ACHN (cell line): ENCODE measurements at regions not wholly inside any gene's neighbourhood (a gene's known extent, or its start where the extent isn't known, plus 50 kb on each side); places are given as distances from the start of the nearest gene placed in this dataset.
A peak's percentile ranks its signal among the peaks of the same experiment; 100 is the strongest.

Experiments
- DNase-seq: peaks from one replicate; pipeline ENCODE4 v3.0.0-alpha.2; 2015
- in situ Hi-C: cut with HindIII; loops from 2 replicates; pipeline ENCODE4 v1.10.0; 2017; ENCODE audit warnings: low sequenced_read_pairs, low pct_ligation_motif_present, low pct_unique_long_range_greater_than_20kb

DNA sequence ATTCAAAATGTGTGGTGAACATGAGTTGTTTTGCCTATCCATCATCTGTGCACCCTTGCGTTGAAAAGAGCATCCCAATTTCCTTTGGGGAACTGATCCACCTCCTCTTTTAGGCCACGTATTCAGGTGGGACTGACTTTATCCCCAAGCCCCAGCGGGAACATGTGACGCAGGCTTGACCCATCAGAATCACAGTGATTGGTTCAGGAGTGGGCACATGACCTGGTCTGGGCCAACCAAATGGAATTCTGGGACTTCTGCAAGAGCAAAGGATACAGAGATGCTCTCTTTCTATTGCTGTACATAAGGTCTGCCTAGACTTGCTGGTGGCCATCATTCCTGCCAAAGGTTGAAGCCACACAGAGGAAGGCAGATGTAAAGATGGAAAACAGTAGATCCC is 158.9 kb downstream of the IRX5 start:
- DNase-seq: no peak
- in situ Hi-C loops: no loop called here

- no peak for DNase-seq
- in situ Hi-C loops: no loop called here
Observed at GRCh38 chr16:55091213-55091870, 160.7 kb downstream of the IRX5 start.

- no peak for DNase-seq
- in situ Hi-C loops: no loop called here
Observed at GRCh38 chr16:55091871-55092230, 161.2 kb downstream of the IRX5 start.

GRCh38 chr16:55100100-55100499 is 169.4 kb downstream of the IRX5 start:
- in situ Hi-C loops: no loop called here
- DNase-seq: no peak

GRCh38 chr16:55101026-55101425 is 170.4 kb downstream of the IRX5 start:
- in situ Hi-C loops: no loop called here
- no peak for DNase-seq

DNA sequence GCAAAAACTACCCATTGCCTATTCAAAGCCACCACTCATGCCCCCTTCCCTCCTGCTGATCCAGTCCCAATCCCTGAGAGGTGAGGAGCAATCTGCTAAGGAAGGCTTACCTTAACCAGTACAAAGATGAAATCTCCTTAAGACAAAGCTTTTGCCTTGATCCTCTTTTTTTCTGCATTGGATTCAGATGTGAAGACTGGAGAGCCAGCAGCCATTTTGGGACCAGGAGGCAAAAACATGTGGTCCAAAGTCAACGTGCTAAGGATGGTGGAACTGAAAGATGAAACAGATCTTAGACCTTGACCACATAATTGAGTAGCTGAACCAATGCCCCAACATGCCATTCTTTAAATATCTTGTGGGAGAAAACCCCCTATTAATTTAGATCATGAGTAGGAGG is 171.4 kb downstream of the IRX5 start:
- in situ Hi-C loops: no loop called here
- no peak for DNase-seq

DNA sequence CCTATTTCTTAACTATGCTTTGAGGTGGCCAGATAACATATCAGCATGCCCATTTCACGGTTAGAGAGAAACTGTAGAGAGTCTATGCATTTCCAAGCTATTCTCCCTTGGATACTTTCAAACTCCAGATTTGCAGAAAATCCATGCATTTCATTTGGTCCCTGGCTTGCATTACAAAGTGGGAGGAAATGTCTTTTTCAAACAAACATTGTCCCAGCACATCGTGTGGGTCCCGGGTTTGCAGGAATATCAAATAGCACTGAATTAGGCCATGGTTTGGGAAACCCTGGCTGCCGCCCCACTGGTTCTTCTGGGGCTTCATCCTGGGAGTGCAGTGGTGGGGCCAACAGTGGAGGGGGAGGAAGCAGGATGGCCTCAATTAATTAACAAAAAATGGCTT is 171.9 kb downstream of the IRX5 start:
- in situ Hi-C loops: no loop called here
- DNase-seq: no peak

- in situ Hi-C loops: no loop called here
- no peak for DNase-seq
Observed at GRCh38 chr16:55107851-55108250, 177.2 kb downstream of the IRX5 start.

GRCh38 chr16:55113210-55113609 is 182.5 kb downstream of the IRX5 start:
- no peak for DNase-seq
- in situ Hi-C loops: no loop called here

GRCh38 chr16:55115506-55115905 is 184.8 kb downstream of the IRX5 start:
- in situ Hi-C loops: no loop called here
- DNase-seq: no peak

GRCh38 chr16:55116165-55116920 is 185.7 kb downstream of the IRX5 start:
- in situ Hi-C loops: no loop called here
- peak; percentile 22 for DNase-seq

- no peak for DNase-seq
- in situ Hi-C loops: no loop called here
Observed at GRCh38 chr16:55118701-55119260, 188.1 kb downstream of the IRX5 start.

DNA sequence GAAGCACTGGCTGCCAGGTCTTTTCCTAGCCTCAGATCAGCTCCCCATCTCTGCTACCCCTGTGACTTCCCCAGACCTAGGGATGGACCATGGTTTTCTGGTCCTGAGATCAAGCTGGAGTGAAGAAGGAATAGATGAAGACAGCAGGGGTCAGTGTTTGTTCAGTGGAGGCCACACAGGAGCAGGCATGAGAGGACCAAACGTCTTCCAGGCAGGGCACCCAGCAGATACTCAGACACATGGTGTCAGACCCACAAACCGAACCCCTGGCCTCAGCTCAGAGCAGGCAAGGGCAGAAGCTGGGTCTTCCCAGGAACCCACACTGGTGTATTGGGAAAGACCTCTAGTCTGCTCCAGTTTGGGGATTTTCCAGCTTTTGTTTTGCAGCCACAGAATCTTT is 189.7 kb downstream of the IRX5 start:
- DNase-seq: no peak
- in situ Hi-C loops: no loop called here

DNA sequence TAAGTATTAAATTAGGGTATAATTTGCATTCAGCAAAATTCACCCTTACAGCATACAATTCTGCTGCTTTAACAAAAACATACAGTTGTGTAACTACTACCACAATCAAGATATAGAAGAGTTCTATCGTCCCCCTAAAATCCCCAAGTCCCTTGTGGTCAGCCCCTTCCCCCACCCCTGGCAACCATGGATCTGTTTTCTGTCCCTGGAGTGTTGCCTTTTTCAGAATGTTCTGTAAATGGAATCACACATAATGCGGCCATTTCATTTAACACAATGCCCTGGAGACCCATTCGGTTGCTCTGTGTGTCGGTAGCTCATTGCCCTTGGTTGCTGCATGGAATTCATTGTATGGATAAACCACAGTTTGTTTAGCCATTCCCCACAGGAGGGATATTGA is 190.2 kb downstream of the IRX5 start:
- in situ Hi-C loops: no loop called here
- no peak for DNase-seq

GRCh38 chr16:55123652-55124051 is 193.0 kb downstream of the IRX5 start:
- no peak for DNase-seq
- in situ Hi-C loops: no loop called here

- in situ Hi-C loops: no loop called here
Observed at GRCh38 chr16:55125818-55126385, 195.2 kb downstream of the IRX5 start.

GRCh38 chr16:55126456-55126855 is 195.8 kb downstream of the IRX5 start:
- in situ Hi-C loops: no loop called here
- DNase-seq: no peak

More at GRCh38 chr16:55125818-55126385, 195.2 kb downstream of the IRX5 start:
- DNase-seq: no peak

GRCh38 chr16:55130456-55130855 is 193.5 kb upstream of the IRX6 start:
- no peak for DNase-seq
- in situ Hi-C loops: no loop called here

GRCh38 chr16:55130911-55131310 is 193.1 kb upstream of the IRX6 start:
- no peak for DNase-seq

DNA sequence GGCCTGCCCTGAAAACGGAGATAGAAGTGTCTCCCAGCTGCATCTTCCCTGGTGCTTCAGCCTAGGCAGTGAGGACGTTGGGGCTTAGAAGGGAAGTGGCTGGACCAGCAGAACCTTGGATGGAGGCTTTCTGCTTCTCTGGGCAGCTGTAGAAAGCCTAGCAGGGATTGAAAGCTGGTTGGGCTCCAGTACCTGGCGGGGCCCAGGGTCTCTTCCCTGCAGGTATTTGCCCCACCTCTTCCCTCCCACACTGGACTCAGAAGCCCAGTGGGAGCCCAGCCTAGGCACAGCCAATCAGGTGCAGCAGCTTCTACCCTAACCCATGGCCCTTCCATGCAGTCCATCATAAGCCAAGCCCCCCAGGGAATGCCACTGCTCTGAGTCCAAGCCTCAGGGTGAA is 190.3 kb upstream of the IRX6 start:
- in situ Hi-C loops: no loop called here
- DNase-seq: no peak

More at GRCh38 chr16:55130911-55131310, 193.1 kb upstream of the IRX6 start:
- in situ Hi-C loops: no loop called here
